WI38 (cell line): ENCODE measurements at regions not wholly inside any gene's neighbourhood (a gene's known extent, or its start where the extent isn't known, plus 50 kb on each side); places are given as distances from the start of the nearest gene placed in this dataset.

Source experiments
- H3K4me3 ChIP-seq: 2 replicates; pipeline ENCODE4 v1.5.1; 2011; ENCODE audit warnings: low read depth, mild to moderate bottlenecking, control low read depth, low read length
- TF ChIP-seq, protein P1 (sequence below): IDR thresholded peaks from 2 replicates; pipeline ENCODE4 v1.5.1; 2012; ENCODE audit warnings: low read depth, mild to moderate bottlenecking, control low read depth, low read length

- TF ChIP-seq, protein P1, sequence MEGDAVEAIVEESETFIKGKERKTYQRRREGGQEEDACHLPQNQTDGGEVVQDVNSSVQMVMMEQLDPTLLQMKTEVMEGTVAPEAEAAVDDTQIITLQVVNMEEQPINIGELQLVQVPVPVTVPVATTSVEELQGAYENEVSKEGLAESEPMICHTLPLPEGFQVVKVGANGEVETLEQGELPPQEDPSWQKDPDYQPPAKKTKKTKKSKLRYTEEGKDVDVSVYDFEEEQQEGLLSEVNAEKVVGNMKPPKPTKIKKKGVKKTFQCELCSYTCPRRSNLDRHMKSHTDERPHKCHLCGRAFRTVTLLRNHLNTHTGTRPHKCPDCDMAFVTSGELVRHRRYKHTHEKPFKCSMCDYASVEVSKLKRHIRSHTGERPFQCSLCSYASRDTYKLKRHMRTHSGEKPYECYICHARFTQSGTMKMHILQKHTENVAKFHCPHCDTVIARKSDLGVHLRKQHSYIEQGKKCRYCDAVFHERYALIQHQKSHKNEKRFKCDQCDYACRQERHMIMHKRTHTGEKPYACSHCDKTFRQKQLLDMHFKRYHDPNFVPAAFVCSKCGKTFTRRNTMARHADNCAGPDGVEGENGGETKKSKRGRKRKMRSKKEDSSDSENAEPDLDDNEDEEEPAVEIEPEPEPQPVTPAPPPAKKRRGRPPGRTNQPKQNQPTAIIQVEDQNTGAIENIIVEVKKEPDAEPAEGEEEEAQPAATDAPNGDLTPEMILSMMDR, result no peak
- H3K4me3 ChIP-seq, result no peak overlapping the region
Measured at GRCh38 chr14:89504602-89505313, 87.7 kb upstream of the FOXN3 start.

DNA sequence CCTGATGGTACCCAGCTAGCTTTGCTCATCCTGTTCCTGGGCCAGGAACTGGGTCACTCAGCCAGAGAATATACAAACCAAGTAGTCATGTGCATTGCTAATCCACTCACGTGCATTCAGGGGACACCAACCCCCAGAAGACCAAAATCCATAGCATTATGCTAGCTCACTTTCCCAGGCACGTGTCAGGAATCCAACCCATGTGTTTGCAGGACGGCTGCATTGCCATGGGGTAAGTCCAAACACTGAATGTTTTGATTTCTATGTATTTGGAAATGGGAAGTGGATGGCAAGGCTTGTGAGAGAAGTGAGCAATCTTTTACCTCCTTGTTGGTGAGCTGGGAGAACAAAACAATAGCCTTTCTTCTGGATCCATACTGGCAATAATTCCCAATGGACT, 87.1 kb upstream of the FOXN3 start:
- H3K4me3 ChIP-seq, result no peak overlapping the region
- TF ChIP-seq, protein P1, result no peak

DNA sequence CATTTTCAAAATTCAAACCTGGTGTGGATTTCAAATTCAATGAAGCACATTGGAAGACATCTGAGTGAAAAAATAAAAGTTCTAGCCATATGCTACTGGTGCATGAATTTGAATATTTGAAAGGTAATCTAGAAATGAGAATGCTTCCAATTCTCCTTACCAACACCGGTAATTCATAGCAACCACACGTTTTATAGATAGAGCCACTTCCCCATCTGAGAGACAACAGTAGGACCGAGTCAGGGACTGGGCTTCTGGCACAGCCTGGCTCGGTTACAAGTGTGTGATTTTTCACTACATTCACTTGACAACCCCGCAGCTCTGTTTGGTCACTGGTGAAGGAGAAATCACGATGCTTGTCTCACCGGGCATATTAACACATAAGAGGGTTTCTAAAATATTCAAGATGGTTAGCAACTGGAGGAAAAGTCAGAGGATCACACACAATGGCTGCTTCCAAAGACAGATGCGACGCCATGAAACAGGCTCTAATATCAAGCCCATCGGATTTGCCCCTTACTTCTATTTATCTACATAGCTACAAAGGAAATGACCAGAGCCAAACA, 86.5 kb upstream of the FOXN3 start:
- no peak overlapping the region for H3K4me3 ChIP-seq
- TF ChIP-seq, protein P1, result no peak

DNA sequence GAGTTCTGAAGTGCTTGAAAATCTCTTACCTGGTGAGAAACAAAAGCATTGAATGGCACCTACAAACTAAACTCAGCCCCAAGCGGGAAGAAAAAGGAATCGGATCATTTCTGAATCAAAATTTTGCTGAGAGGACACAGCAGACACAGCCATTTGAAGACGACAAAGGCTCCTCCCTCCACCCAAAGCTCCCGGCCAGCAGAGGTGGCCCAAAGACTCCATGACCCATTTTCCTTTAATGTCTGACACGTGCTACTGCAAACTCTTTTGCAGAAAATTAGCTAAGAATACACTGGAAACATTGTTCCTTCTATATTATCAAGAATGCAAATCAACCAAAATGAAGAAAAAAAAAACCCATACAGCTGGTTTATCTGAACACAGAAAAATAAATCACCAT, 85.9 kb upstream of the FOXN3 start:
- no peak overlapping the region for H3K4me3 ChIP-seq
- TF ChIP-seq, protein P1, result no peak

- TF ChIP-seq, protein P1, result no peak
- H3K4me3 ChIP-seq, result no peak overlapping the region
Measured at GRCh38 chr14:89501381-89501780, 84.3 kb upstream of the FOXN3 start.

- TF ChIP-seq, protein P1, result no peak
- H3K4me3 ChIP-seq, result no peak overlapping the region
Measured at GRCh38 chr14:89500303-89500702, 83.3 kb upstream of the FOXN3 start.

DNA sequence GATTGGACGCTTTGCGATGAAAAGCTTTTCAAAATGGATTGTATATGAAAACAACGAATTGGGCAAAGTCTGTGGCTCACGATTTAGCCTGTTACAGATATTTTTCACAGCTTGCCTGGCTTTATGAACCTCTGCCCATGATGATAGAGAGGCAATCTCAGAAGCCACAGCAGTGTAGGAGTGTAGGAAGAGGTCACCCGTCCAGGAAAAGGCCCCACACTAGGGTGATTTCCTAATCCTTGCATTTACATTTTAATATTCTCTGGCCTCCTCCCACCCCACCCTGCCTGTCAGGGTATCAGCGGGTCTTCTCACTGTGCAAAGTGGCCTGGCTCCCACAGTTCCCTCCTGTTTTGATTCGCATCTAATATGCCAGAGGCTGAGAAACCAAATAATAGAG, 81.8 kb upstream of the FOXN3 start:
- TF ChIP-seq, protein P1, result no peak

More for the DNA sequence above, 81.8 kb upstream of the FOXN3 start:
- no peak overlapping the region for H3K4me3 ChIP-seq
